ENCODE measurements at regions not wholly inside any gene's neighbourhood (a gene's known extent, or its start where the extent isn't known, plus 50 kb on each side); places are given as distances from the start of the nearest gene placed in this dataset.

DNA sequence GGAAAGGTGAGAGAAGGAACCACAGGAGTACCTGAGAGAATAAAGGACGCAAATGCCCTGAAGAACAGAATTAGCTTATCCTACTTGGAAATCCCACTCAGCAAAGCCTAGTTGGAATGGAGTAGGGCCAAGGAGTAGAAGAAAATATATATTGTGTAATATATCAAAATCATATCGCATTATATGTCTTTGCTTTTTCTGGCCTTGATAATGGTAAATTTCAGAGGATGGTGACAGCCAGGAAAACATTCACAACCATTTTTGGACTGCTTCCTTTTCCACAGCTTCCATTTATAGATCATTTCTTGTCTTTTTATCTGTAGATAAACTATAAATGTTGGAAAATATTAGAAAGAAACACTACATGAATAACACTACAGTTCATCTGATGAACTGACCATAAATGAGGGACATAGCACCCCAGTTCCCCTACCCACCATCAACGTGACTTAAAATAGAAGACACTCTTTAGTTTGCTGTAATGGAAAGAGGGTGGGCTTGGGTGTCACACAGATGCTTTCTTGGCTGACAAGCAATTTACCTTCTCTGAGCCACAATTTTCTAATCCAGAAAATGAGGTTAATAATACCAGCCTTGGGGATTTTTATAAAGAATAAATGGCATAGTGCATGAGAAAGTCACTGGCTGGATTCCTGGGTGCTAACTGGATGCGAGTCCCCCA lies 569.6 kb downstream of the NTRK3 start:
- TF ChIP-seq, protein P1, sequence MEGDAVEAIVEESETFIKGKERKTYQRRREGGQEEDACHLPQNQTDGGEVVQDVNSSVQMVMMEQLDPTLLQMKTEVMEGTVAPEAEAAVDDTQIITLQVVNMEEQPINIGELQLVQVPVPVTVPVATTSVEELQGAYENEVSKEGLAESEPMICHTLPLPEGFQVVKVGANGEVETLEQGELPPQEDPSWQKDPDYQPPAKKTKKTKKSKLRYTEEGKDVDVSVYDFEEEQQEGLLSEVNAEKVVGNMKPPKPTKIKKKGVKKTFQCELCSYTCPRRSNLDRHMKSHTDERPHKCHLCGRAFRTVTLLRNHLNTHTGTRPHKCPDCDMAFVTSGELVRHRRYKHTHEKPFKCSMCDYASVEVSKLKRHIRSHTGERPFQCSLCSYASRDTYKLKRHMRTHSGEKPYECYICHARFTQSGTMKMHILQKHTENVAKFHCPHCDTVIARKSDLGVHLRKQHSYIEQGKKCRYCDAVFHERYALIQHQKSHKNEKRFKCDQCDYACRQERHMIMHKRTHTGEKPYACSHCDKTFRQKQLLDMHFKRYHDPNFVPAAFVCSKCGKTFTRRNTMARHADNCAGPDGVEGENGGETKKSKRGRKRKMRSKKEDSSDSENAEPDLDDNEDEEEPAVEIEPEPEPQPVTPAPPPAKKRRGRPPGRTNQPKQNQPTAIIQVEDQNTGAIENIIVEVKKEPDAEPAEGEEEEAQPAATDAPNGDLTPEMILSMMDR (IDR thresholded peaks at IDR 0.05; ENCODE audit: insufficient read depth, low read depth, low read length, missing control alignments), result no peak
- H3K4me3 ChIP-seq (ENCODE audit: low read length), result no peak overlapping the region
- DNase-seq (ENCODE audit: low read depth), result no peak

DNA sequence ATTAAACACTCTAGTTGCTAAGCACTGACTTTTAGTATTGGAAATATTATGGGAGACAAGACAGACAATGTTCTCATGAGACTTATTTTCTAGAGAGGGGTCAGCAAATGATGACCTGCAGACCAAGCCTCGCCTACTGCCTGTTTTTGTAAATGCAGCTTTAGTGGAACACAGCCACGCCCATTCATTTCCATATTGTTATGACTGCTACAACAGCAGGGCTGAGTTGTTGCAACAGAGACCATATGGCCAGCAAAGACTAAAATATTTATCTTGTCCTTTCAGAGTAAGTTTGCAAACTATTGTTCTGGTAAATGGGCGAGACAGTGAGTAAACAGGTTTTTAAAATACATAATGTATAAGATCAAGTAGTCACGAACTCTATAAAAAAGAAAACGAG lies 570.2 kb downstream of the NTRK3 start:
- TF ChIP-seq, protein P1 (IDR thresholded peaks at IDR 0.05; ENCODE audit: insufficient read depth, low read depth, low read length, missing control alignments), result no peak
- DNase-seq (ENCODE audit: low read depth), result no peak
- no peak overlapping the region for H3K4me3 ChIP-seq (ENCODE audit: low read length)

DNA sequence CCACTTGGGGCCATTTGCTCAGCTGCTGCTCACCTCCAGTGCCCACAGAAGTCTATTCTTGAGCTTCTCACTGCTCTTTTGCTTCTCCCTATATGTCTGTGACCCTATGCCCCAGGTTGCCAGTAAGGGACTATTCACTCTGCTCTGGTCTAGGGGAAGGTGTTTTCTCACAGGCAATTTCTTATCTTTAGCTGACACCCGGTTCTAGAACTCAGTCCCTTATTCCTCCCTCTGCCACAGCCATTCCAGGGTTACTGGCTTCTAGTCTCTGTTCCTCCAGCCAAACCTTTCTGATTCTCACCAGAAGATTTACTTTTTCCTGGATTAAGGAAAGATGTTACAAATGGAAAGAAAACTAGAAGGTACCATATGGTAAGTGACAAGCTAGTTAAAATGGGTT lies 574.0 kb downstream of the NTRK3 start:
- TF ChIP-seq, protein P1 (IDR thresholded peaks at IDR 0.05; ENCODE audit: insufficient read depth, low read depth, low read length, missing control alignments), result no peak
- H3K4me3 ChIP-seq (ENCODE audit: low read length), result no peak overlapping the region
- no peak for DNase-seq (ENCODE audit: low read depth)

DNA sequence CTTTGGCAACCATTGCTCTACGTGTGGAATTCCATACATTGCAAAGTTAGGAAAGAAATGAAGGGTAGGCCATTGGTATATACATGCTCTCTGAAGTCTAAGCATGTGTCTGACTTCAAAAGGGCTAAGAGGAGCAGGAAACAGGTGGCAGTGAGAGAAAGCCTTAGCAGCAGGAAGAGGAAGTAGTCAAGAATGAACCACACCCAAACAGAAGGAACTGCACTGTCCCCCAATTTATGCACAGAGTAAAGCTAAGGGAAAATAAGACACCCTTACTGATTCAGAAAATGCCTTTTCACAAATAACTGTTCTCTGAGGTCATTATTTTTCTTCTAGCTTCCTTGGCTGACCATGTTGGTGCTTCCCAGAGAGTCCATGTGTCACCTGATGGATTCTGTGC lies 575.4 kb downstream of the NTRK3 start:
- no peak overlapping the region for H3K4me3 ChIP-seq (ENCODE audit: low read length)
- DNase-seq (ENCODE audit: low read depth), result no peak
- TF ChIP-seq, protein P1 (IDR thresholded peaks at IDR 0.05; ENCODE audit: insufficient read depth, low read depth, low read length, missing control alignments), result no peak

DNA sequence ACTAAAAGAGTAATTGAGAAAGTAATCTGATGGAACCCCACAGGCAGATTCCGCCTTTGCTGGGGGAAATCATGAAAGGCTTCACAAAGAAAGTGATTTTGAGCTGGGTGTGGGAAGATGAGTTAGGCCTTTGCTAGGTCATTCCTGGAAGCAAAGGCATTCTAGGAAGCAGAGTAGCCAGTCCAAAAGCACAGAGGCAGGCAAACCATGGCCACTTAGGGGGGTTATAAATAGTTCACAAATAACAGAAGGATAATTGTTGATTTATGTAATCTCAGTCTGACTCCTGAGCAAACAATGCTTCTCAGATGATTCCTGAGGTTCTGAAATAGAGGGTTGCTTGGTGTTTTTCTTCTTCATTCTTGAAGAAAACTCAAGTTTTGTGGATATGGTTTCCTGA lies 576.3 kb downstream of the NTRK3 start:
- no peak for DNase-seq (ENCODE audit: low read depth)
- TF ChIP-seq, protein P1 (IDR thresholded peaks at IDR 0.05; ENCODE audit: insufficient read depth, low read depth, low read length, missing control alignments), result no peak
- no peak overlapping the region for H3K4me3 ChIP-seq (ENCODE audit: low read length)

DNA sequence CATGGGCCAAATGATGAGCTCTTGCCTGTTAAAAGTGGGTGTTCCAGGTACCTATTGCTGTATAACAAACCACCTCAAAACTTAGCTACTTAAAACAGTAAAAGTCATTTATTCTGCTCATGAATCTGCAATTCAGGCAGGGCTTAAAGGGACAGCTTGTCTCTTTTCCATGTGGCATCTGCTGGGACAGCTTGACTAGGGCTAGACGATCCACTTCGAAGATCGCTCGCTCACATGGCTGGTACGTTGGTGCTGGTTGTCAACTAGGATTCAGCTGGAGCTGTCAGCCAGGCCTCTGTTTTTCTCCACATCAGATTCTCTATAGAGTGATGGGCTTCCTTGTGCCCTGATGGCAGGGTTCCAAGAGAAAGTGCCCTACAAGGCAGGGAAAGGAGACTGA lies 581.3 kb downstream of the NTRK3 start:
- no peak for DNase-seq (ENCODE audit: low read depth)
- no peak overlapping the region for H3K4me3 ChIP-seq (ENCODE audit: low read length)
- TF ChIP-seq, protein P1 (IDR thresholded peaks at IDR 0.05; ENCODE audit: insufficient read depth, low read depth, low read length, missing control alignments), result no peak

Measured in epithelial cell of esophagus (primary cell).